ENCODE measurements at regions not wholly inside any gene's neighbourhood (a gene's known extent, or its start where the extent isn't known, plus 50 kb on each side); places are given as distances from the start of the nearest gene placed in this dataset.

GRCh38 chr10:20502903-20503585 lies 394.1 kb downstream of the NEBL start:
- DNase-seq (ENCODE audit: low spot score), result no peak
- TF ChIP-seq CTCF (conservative IDR thresholded peaks at IDR 0.05; ENCODE audit: low read length), result no peak
- no peak for TF ChIP-seq EZH2phosphoT487 (IDR thresholded peaks at IDR 0.05; ENCODE audit: borderline replicate concordance, low read depth, low read length)
- no peak overlapping the region for H3K27ac ChIP-seq (ENCODE audit: low read depth, low read length, poor library complexity, severe bottlenecking)
- no TSS peak for BruUV-seq (replicated peaks)
- ChIA-PET CTCF (ENCODE audit: unreplicated experiment) (no interaction called here), POLR2A (no interaction called here)
- no peaks in the 10 kb centered on the region for H3K9me3 ChIP-seq (ENCODE audit: low read length)
- no peak overlapping the region for H3K4me3 ChIP-seq (ENCODE audit: low read depth, low read length, poor library complexity, severe bottlenecking)
- H4K20me1 ChIP-seq (ENCODE audit: insufficient read depth, low read length), result no peaks in the 10 kb centered on the region
- H3K36me3 ChIP-seq (ENCODE audit: insufficient read depth, low read length), result no peaks in the 10 kb centered on the region
- H2AFZ ChIP-seq (ENCODE audit: low read length), result no peak overlapping the region
- H3K79me2 ChIP-seq (ENCODE audit: insufficient read depth, low read depth, low read length), result no peaks in the 10 kb centered on the region
- no peaks in the 10 kb centered on the region for H3K4me1 ChIP-seq (ENCODE audit: insufficient read depth, low read length, poor library complexity, severe bottlenecking)
- no peaks in the 10 kb centered on the region for H3K9me2 ChIP-seq (ENCODE audit: insufficient read depth, low read length)
- no peak overlapping the region for H3K4me2 ChIP-seq (ENCODE audit: low read length)
- intact Hi-C loops (cut with micrococcal nuclease; ENCODE audit: unreplicated experiment), result no loop called here

GRCh38 chr10:20494474-20494873 lies 402.6 kb downstream of the NEBL start:
- Histone ChIP-seq H3K27ac (ENCODE audit: low read depth, low read length, poor library complexity, severe bottlenecking) (no peak overlapping the region), H3K4me2 (ENCODE audit: low read length) (no peak overlapping the region), H3K79me2 (ENCODE audit: insufficient read depth, low read depth, low read length) (no peaks in the 10 kb centered on the region), H3K9me3 (ENCODE audit: low read length) (no peaks in the 10 kb centered on the region), H3K9me2 (ENCODE audit: insufficient read depth, low read length) (no peaks in the 10 kb centered on the region), H3K4me3 (ENCODE audit: low read depth, low read length, poor library complexity, severe bottlenecking) (no peak overlapping the region), H2AFZ (ENCODE audit: low read length) (no peak overlapping the region), H4K20me1 (ENCODE audit: insufficient read depth, low read length) (no peaks in the 10 kb centered on the region), H3K4me1 (ENCODE audit: insufficient read depth, low read length, poor library complexity, severe bottlenecking) (no peaks in the 10 kb centered on the region), H3K36me3 (ENCODE audit: insufficient read depth, low read length) (no peaks in the 10 kb centered on the region)
- BruUV-seq (replicated peaks), result no TSS peak
- TF ChIP-seq CTCF (conservative IDR thresholded peaks at IDR 0.05; ENCODE audit: low read length) (no peak), EZH2phosphoT487 (IDR thresholded peaks at IDR 0.05; ENCODE audit: borderline replicate concordance, low read depth, low read length) (no peak)
- ChIA-PET POLR2A (interaction anchor here (0.5 to 0.6 kb wide), 3 partner anchors 70 to 808 kb away, joined by 3 to 5 read pairs (median 3); no protein-coding TSS in a partner anchor), CTCF (ENCODE audit: unreplicated experiment) (no interaction called here)
- no peak for DNase-seq (ENCODE audit: low spot score)
- intact Hi-C loops (cut with micrococcal nuclease; ENCODE audit: unreplicated experiment), result no loop called here

- DNase-seq (ENCODE audit: low spot score), result no peak
- POLR2A ChIA-PET, result interaction anchor here (0.6 kb wide), 1 partner anchor 56 kb away, joined by 3 read pairs; no protein-coding TSS in a partner anchor
- TF ChIP-seq EZH2phosphoT487 (IDR thresholded peaks at IDR 0.05; ENCODE audit: borderline replicate concordance, low read depth, low read length) (no peak), CTCF (conservative IDR thresholded peaks at IDR 0.05; ENCODE audit: low read length) (0 out of 2 replicates have a peak, but pooled peaks have one; percentile 22)
- Histone ChIP-seq H3K9me2 (ENCODE audit: insufficient read depth, low read length) (no peaks in the 10 kb centered on the region), H2AFZ (ENCODE audit: low read length) (no peak overlapping the region), H3K4me2 (ENCODE audit: low read length) (no peak overlapping the region), H3K27ac (ENCODE audit: low read depth, low read length, poor library complexity, severe bottlenecking) (no peak overlapping the region), H4K20me1 (ENCODE audit: insufficient read depth, low read length) (no peaks in the 10 kb centered on the region), H3K4me1 (ENCODE audit: insufficient read depth, low read length, poor library complexity, severe bottlenecking) (no peaks in the 10 kb centered on the region), H3K9me3 (ENCODE audit: low read length) (no peaks in the 10 kb centered on the region), H3K4me3 (ENCODE audit: low read depth, low read length, poor library complexity, severe bottlenecking) (no peak overlapping the region), H3K79me2 (ENCODE audit: insufficient read depth, low read depth, low read length) (no peaks in the 10 kb centered on the region), H3K36me3 (ENCODE audit: insufficient read depth, low read length) (no peaks in the 10 kb centered on the region)
- no TSS peak for BruUV-seq (replicated peaks)
- intact Hi-C loops (cut with micrococcal nuclease; ENCODE audit: unreplicated experiment), result no loop called here
- CTCF ChIA-PET (ENCODE audit: unreplicated experiment), result no interaction called here
These were observed 404.7 kb downstream of the NEBL start for GRCh38 chr10:20492447-20492846.
